Mucosa of rectum (tissue), 2 donors: ENCODE measurements at regions not wholly inside any gene's neighbourhood (a gene's known extent, or its start where the extent isn't known, plus 50 kb on each side); places are given as distances from the start of the nearest gene placed in this dataset.
"Not testable (repeated sequence)": the region's sequence is repeated elsewhere in the genome, so short reads cannot be mapped to it uniquely, and the experiment has no call there.

ENCODE experiments used
- H3K27ac ChIP-seq, 2 donors: one replicate each; pipeline ENCODE4 v1.7.0; 2013; ENCODE audit warnings: inconsistent platforms in 2 of 2, low read depth in 2 of 2, low read length in 2 of 2
- H3K27me3 ChIP-seq, 2 donors: one replicate each; pipeline ENCODE4 v1.7.0; 2013; ENCODE audit warnings: low read length in 2 of 2; ENCODE audit not compliant: control insufficient read depth in 2 of 2, insufficient read depth in 2 of 2
- H3K36me3 ChIP-seq, 2 donors: one replicate each; pipeline ENCODE4 v1.7.0; 2013; ENCODE audit warnings: low read length in 2 of 2; ENCODE audit not compliant: control insufficient read depth in 2 of 2, insufficient read depth in 2 of 2
- H3K4me1 ChIP-seq, 2 donors: one replicate each; pipeline ENCODE4 v1.7.0; 2013; ENCODE audit warnings: low read length in 2 of 2, mild to moderate bottlenecking in 1 of 2; ENCODE audit not compliant: control insufficient read depth in 2 of 2, insufficient read depth in 2 of 2
- H3K4me3 ChIP-seq, 2 donors: one replicate each; pipeline ENCODE4 v1.7.0; 2013; ENCODE audit warnings: low read length in 2 of 2
- H3K9ac ChIP-seq, 2 donors: one replicate each; pipeline ENCODE4 v1.7.0; 2013; ENCODE audit warnings: low read length in 2 of 2, low read depth in 1 of 2, mild to moderate bottlenecking in 1 of 2
- H3K9me3 ChIP-seq, 2 donors: one replicate each; pipeline ENCODE4 v1.7.0; 2013; ENCODE audit warnings: low read length in 2 of 2; ENCODE audit not compliant: control insufficient read depth in 2 of 2
- donor health status: healthy.
- donor health status: Normal muscosa, but diverticular disease.

DNA sequence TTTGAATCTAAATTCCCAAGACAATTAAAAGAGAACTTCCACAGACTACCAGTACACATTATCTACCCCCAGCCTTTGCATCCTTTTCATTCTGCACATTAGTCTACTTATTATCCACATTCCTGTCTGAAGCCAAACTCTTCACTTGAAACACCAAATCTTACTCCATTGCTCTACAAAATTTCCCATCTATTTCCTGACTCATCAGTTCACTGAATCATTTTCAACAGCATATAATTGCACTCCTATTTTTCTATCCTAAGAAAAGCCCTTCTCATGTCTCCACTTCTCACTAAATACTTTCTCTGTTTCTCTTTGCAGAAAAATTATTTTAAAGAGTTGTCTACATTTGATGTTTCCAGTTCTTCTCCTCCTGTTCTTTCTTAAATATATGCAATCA, 239.4 kb upstream of the FERMT1 start:
- H3K9ac ChIP-seq, result no peak overlapping the region
- H3K27me3 ChIP-seq, result no peaks in the 10 kb centered on the region
- H3K4me3 ChIP-seq, result no peak overlapping the region
- H3K27ac ChIP-seq, result no peak overlapping the region
- no peaks in the 10 kb centered on the region for H3K4me1 ChIP-seq
- no peaks in the 10 kb centered on the region for H3K36me3 ChIP-seq
- H3K9me3 ChIP-seq, result no peaks in the 10 kb centered on the region

DNA sequence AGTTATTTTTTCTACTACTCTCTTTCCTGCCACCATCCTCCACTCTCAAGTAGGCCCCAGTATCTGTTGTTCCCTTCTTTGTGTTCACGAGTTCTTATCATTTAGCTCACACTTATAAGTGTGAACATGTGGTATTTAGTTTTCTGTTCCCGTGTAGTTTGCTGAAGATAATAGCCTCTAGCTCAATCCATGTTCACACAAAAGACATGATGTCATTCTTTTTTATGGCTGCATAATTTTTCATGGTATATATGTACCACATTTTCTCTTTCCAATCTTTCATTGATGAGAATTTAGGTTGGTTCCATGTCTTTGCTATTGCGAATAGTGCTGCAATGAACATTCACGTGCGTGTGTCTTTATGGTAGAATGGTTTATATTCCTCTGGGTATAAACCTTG, 237.9 kb upstream of the FERMT1 start:
- H3K36me3 ChIP-seq, result no peaks in the 10 kb centered on the region
- no peaks in the 10 kb centered on the region for H3K27me3 ChIP-seq
- H3K9me3 ChIP-seq, result no peaks in the 10 kb centered on the region
- no peak overlapping the region for H3K9ac ChIP-seq
- no peak overlapping the region for H3K27ac ChIP-seq
- H3K4me3 ChIP-seq, result no peak overlapping the region
- no peaks in the 10 kb centered on the region for H3K4me1 ChIP-seq

DNA sequence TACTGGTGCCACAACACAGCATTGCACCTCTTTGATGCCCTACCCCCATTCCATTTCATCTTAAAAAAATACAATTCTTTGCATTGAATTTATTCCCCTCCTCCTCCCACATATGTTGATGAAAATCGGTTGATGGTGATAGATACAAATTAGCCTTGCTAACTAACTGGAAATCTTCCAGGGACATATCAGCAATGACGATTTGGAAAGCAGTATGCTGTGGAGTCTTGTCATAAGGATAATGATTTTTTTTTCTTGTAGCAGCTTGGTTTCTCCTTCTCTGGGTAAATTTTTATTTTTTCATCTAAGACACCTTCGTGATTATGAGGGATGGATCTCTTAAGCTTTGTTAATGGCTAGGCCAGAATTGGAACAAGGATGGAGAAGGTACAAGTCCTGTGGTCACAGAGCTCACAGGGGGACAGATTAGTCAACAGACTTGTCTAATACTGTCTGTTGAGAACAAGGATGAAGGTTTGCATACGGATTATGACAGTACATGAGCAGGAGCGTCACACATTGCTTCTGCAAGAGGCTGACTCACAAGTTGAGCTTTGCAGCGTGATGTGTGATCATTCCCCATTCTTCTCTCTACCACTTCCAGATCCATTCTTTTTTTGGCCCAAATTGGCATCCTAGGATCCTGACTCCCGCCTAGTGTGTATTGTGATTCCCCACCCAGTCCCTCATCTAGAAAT, 233.1 kb upstream of the FERMT1 start:
- Histone ChIP-seq H3K4me1 (no peaks in the 10 kb centered on the region), H3K9me3 (no peaks in the 10 kb centered on the region), H3K4me3 (no peak overlapping the region), H3K9ac (no peak overlapping the region), H3K27me3 (no peaks in the 10 kb centered on the region), H3K36me3 (no peaks in the 10 kb centered on the region), H3K27ac (no peak overlapping the region)

DNA sequence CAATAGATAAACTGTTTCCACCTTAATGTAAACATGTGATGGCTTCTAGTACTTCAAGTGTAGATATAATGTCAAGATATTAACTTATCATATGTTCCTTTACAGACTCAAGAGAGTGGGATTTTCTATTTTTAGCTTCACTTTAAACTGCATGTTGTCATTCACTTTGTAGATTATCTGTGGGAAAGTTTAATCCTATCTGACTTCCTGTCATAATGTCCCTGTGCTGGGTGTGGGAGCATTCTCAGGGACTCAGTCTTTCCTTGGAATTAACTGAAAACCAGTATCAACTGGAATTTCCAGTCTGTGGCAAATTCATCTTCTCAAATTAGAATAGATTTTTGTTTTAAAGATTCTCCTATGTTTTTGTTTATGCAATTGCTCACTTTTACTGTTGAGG, 226.1 kb upstream of the FERMT1 start:
- Histone ChIP-seq H3K4me1 (no peaks in the 10 kb centered on the region), H3K27ac (no peak overlapping the region), H3K9me3 (no peaks in the 10 kb centered on the region), H3K36me3 (no peaks in the 10 kb centered on the region), H3K9ac (no peak overlapping the region), H3K4me3 (no peak overlapping the region), H3K27me3 (no peaks in the 10 kb centered on the region)

DNA sequence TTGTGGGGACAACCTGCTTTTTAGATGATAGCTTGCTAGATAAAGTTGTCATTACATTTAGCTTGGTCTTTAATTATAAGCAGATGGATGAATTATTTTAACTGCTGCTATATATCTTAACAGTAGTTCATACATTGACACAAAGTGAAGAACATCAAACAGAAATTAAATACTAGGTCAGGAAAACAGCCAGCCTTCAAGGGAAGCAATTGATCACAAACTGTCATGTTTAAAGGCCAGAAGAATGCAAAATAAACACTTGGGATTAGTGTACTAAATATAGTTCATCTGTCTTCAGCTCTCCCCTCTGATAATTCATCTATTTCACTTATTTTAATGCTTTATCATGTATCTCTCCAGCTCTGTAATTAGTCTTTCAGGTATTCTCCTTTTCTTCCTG, 225.1 kb upstream of the FERMT1 start:
- no peak overlapping the region for H3K9ac ChIP-seq
- H3K36me3 ChIP-seq, result no peaks in the 10 kb centered on the region
- H3K4me3 ChIP-seq, result no peak overlapping the region
- H3K27ac ChIP-seq, result no peak overlapping the region
- H3K9me3 ChIP-seq, result no peaks in the 10 kb centered on the region
- H3K4me1 ChIP-seq, result no peaks in the 10 kb centered on the region
- no peaks in the 10 kb centered on the region for H3K27me3 ChIP-seq

DNA sequence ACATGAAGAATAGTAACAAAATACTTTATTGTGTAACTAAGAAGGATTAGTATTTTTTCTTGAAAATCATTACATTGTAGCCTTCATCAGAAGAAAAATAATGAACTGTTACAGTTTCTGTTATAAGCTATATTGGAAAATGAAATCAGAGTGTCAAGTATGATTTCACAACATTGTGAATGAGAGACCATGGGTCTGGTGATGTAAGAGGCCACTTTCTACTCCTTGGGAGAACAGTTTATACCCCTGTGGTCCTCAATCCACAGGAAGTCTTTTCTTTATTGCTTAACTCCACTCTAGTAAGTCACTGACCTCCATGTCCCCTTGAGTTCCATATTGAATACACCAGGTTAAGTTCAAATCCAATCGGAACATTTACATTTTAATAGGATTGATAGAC, 218.7 kb upstream of the FERMT1 start:
- no peak overlapping the region for H3K9ac ChIP-seq
- H3K27me3 ChIP-seq, result no peaks in the 10 kb centered on the region
- H3K4me1 ChIP-seq, result no peaks in the 10 kb centered on the region
- H3K27ac ChIP-seq, result no peak overlapping the region
- H3K4me3 ChIP-seq, result no peak overlapping the region
- no peaks in the 10 kb centered on the region for H3K36me3 ChIP-seq
- no peaks in the 10 kb centered on the region for H3K9me3 ChIP-seq

DNA sequence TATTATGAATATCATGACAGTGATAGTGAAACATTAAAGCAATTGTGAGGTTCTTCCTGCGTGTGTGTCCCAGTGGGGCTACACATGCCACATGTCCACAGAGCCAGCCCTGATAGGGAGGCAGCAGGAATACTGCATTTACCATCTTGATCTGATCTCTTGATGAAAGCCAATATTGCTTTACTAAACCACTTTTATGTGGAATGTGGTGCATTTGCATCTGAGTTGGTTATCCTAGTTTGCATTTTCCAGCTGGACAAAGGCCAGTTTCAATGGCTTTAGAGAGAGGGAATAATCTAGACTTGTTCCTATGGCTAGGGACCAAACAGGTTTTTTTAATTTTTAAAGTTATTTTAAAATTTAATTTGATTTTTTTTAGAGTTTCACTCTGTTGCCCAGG, 216.3 kb upstream of the FERMT1 start:
- Histone ChIP-seq H3K4me1 (no peaks in the 10 kb centered on the region), H3K9ac (no peak overlapping the region), H3K9me3 (no peaks in the 10 kb centered on the region)

DNA sequence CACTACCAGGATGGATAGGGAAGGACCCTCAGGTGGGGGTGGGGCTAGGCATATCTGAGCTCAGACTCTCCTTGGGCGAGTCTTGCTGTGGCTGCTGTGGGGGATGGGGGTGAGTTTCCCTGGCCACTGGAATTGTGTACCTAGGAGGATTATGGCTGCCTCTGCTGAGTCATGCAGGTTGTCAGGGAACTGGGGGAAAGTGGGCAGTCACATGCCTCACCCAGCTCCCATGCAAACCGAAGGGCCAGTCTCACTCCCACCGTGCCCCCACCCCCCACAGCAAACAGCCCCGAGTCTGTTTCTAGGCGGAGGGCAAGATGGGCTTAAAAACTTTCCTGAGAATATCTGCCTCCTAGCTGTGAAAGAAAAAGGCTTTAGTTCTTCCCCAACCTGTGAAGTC, 210.3 kb upstream of the FERMT1 start:
- no peaks in the 10 kb centered on the region for H3K27me3 ChIP-seq
- H3K36me3 ChIP-seq, result no peaks in the 10 kb centered on the region
- no peak overlapping the region for H3K4me3 ChIP-seq
- H3K9ac ChIP-seq, result no peak overlapping the region
- H3K9me3 ChIP-seq, result no peaks in the 10 kb centered on the region
- no peaks in the 10 kb centered on the region for H3K4me1 ChIP-seq
- H3K27ac ChIP-seq, result no peak overlapping the region

More for the DNA sequence above, 216.3 kb upstream of the FERMT1 start:
- H3K36me3 ChIP-seq, result no peaks in the 10 kb centered on the region
- no peaks in the 10 kb centered on the region for H3K27me3 ChIP-seq
- H3K4me3 ChIP-seq, result no peak overlapping the region
- no peak overlapping the region for H3K27ac ChIP-seq

DNA sequence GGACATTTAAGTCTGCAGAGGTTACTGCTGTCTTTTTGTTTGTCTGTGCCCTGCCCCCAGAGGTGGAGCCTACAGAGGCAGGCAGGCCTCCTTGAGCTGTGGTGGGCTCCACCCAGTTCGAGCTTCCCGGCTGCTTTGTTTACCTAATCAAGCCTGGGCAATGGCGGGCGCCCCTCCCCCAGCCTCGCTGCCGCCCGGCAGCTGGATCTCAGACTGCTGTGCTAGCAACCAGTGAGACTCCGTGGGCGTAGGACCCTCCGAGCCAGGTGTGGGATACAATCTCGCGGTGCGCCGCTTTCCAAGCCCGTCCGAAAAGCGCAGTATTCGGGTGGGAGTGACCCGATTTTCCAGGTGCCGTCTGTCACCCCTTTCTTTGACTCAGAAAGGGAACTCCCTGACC, 198.4 kb upstream of the FERMT1 start:
- H3K9ac ChIP-seq, H3K27me3 ChIP-seq, H3K4me3 ChIP-seq, H3K36me3 ChIP-seq, H3K4me1 ChIP-seq, H3K27ac ChIP-seq, H3K9me3 ChIP-seq: not testable (repeated sequence)

DNA sequence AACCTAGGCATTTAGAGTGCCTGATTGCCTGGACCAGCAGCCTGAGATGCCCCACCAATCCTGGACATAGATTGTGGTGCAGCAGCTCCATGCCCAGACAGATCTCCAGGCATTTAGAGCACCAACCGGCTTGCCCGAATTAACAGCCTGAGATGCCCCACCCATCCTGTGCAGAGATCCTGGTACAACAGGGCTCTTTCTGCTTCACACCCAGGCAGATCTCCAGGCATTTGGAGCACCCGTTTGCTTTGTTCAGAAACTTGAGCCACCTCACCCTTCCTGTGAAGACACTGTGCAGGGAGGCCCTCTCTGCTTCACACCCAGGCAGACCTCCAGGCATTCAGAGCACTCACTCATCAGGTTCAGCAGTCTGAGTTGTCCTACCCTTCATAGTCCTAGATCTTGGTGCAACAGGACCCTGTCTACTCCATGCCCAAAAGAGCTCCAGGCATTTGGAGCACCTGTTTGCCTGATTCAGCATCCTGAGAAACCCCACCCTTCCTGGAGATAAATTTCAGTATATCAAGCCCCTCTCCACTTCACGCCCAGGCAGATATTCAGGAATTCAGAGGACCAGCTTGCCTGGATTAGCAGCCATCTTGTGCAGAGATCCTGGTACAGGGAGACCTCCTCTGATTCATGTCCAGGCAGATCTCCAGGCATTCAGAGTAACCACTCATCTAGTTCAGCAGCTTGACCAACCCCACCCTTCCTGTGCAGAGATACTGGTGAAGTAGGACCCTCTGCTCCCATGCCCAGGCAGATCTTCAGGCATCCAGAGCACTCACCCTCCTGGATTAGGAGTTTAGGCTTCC, 189.2 kb upstream of the FERMT1 start:
- H3K27ac ChIP-seq, result no peak overlapping the region
- no peak overlapping the region for H3K9ac ChIP-seq
- no peaks in the 10 kb centered on the region for H3K4me1 ChIP-seq
- no peaks in the 10 kb centered on the region for H3K36me3 ChIP-seq
- no peak overlapping the region for H3K4me3 ChIP-seq
- H3K27me3 ChIP-seq, result no peaks in the 10 kb centered on the region
- peaks cover 2 to 7% of the 10 kb centered on the region in 2 donors for H3K9me3 ChIP-seq
